CD1c-positive myeloid dendritic cell (primary cell): ENCODE measurements at regions not wholly inside any gene's neighbourhood (a gene's known extent, or its start where the extent isn't known, plus 50 kb on each side); places are given as distances from the start of the nearest gene placed in this dataset.
A peak's percentile ranks its signal among the peaks of the same experiment; 100 is the strongest.

Experiments used
- DNase-seq: peaks from one replicate; pipeline ENCODE4 v3.0.0-alpha.2; 2016; ENCODE audit errors: extremely low spot score

DNA sequence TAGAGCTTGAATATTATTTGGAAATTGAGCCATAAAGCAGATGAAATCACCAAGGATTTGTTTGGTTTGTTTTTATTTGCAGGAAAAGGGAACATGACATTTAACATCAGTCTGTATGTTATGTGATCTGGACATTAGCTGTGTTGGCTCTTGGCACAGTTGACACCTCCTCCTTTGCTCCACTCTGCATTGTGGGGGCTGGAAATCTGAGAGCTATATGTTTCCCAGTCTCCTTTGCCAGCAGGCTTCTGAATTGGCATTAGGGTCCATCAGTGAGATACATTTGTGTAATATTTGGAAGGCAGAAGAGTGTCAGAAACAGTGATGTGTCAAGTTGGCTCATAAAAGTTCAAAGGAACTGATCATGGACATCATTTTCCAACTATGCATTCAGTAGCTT, 322.1 kb upstream of the ATP2B1 start:
- DNase-seq, result no peak

DNA sequence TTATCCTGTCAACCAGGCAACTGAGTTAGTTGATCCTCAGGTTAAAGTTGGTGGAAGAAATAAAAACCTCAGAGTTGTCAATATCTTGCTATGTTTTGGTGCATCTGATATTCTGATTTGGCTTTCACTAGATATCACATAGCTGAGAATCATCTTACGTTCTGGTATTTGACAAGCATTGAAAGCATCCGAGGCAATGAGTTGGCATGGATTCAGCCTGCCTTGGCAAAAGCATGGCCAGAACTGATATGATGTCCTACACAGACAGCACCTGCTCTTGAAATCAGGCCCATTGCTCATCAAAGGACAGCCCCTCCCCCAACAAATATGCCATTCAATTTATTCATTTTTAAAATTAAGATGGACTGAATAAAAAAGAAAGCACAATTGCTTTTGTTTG, 320.7 kb upstream of the ATP2B1 start:
- no peak for DNase-seq

DNA sequence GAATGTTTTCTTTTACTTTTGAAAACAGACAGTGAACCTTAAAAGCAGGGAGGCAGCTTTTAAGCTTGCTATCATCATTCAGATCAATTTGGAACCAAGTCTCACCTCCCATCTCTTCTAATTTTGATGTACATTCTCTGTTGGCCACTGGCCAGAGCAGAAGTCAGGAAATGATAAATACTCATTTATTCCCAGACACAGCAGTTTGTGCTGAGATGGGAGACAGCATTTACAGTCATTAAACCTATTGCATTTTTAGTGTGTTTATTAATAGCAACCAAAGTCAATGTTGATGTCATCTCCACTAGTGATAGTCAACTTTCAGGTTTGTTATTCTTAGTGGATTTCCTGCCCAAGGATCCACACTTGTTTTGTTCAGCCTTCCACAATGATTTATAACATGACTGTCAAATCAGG, 320.0 kb upstream of the ATP2B1 start:
- DNase-seq, result no peak

GRCh38 chr12:90027889-90028634, 319.4 kb upstream of the ATP2B1 start:
- no peak for DNase-seq

GRCh38 chr12:90027041-90027440, 318.4 kb upstream of the ATP2B1 start:
- no peak for DNase-seq

- no peak for DNase-seq
These were observed 317.9 kb upstream of the ATP2B1 start for GRCh38 chr12:90026516-90026915.

DNA sequence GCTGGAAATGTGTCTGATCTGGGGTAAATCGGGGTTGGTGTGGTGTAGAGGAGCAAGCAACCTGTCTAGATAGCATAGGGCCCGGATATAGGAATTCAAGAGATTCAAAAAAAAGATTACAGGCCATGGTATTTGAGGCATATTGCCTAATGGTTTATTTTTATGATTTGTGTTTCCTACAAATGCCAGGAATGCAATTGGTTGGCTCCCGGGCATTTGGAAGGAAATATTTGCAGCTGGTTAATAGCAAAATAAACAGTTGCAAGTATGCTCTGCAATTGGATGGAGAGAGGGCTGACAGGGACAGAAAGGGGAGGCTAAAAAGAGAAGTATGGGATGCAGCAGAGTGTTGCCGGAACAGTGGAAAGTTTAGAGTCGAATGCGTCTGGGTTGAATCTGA, 315.6 kb upstream of the ATP2B1 start:
- no peak for DNase-seq

GRCh38 chr12:90023207-90023900, 314.7 kb upstream of the ATP2B1 start:
- no peak for DNase-seq

GRCh38 chr12:90021795-90022440, 313.3 kb upstream of the ATP2B1 start:
- DNase-seq, result no peak

DNA sequence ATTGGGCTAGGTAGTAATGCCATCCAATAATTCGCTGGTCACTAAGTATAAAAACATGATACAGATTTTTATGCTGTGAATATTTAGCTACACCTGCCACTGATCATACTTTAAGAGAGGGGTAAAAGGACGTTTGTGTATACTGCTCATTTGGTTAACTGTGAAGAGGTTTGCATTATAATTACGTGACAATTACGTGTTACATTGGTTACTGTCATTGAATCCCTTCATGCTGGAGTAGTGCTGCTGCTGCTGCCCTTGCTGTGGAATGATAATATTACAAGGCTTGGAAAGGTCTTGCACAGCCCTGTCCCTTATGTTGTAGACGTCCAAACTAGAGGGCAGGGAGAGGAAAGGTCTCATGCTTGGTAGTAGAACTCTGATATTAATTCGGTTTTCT, 312.2 kb upstream of the ATP2B1 start:
- no peak for DNase-seq

DNA sequence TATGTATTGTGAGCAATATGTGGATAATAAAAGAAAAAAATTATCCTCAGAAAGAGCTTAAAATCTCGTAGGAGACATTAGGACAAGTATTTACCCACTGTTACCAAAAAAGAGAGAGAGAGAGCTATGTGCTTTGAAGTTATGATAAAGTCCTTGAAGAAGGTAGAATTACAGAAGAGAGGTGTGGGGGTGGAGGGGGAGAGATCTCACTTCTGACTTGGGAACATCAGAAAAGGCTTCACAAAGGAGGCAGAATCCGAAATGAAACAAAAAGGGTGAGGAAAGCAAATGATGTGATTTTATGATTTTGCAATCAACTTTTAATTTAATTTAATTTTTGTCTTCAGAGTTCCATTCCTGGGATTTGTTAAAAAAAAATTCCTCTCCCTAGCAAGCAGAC, 311.8 kb upstream of the ATP2B1 start:
- no peak for DNase-seq

GRCh38 chr12:90020014-90020413, 311.4 kb upstream of the ATP2B1 start:
- DNase-seq, result no peak

DNA sequence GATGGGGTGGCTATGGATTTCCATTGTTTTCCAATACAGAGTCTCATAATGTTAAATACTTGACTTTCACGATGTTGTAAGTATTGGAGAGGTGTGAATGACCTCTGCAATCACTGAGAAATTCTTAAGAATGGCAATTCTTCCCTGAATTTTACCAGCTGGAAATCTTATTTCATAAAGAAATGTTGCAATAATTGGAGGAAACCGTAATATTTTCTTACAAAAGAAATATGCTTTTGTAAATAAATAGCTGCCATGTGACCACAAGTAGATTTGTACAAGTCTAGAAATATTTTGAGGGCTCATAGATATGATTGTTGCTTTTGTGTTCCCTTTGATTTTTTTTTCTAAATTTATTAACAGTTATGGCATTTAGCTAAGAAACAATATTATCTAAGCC, 308.7 kb upstream of the ATP2B1 start:
- DNase-seq, result no peak

DNA sequence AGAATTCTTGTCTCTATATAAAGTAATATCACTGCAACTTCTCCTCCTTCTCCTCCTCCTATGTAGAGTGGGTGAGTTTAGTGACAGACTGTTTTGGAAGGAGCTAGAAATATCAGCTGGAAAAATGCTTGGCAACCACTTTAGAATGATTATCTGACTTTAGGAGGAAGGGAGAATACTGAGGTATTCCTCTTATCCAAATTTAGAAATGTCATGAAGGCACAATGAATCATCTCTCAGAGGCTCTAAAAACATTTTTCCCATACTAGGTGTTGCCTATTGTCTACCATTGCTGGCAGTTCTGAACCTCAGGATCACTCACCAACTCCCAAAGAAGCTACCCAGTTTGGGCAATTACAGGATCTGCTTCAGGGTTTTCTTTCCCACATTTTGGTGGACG, 306.6 kb upstream of the ATP2B1 start:
- DNase-seq, result no peak

GRCh38 chr12:90013409-90013808, 304.8 kb upstream of the ATP2B1 start:
- no peak for DNase-seq

GRCh38 chr12:90010089-90010488, 301.5 kb upstream of the ATP2B1 start:
- DNase-seq, result no peak

- no peak for DNase-seq
These were observed 299.6 kb upstream of the ATP2B1 start for GRCh38 chr12:90008277-90008676.

DNA sequence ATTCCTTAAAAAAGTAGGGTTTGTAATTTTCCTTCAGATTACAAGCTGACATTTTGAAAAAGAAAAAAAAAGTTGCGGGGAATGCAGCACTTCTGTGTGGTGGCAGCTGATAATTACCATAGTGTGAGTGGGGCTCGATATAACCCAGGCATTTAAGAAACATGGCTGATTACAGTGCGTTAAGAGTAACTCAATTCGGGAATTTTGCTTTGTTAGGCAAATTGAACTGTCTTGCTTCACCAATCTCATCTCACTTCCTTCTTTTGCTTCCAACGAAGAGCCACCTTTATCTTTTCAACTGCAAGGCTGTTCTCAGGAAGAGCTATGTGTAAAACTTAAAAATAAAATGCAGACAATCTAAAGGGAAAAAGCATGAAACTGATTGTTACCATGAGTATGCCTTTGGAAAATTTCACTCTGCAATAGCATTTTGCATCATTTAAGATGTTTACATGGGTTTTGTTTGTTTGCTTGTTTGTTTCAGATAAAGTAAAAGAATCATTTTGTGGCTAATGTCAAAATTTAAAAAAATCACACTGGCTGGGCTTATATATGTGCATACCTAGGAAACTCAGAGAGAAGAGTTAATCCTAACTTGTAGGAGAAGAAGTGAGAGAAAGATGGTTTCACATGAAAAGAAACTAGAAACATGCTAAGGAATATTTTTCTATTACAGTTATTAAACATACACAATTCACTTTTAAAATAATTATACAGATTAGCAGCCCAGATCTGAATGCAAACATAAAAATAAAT, 295.9 kb upstream of the ATP2B1 start:
- peak; percentile 58 for DNase-seq

GRCh38 chr12:90003688-90004087, 295.1 kb upstream of the ATP2B1 start:
- no peak for DNase-seq

GRCh38 chr12:90000721-90001120, 292.1 kb upstream of the ATP2B1 start:
- DNase-seq, result no peak

DNA sequence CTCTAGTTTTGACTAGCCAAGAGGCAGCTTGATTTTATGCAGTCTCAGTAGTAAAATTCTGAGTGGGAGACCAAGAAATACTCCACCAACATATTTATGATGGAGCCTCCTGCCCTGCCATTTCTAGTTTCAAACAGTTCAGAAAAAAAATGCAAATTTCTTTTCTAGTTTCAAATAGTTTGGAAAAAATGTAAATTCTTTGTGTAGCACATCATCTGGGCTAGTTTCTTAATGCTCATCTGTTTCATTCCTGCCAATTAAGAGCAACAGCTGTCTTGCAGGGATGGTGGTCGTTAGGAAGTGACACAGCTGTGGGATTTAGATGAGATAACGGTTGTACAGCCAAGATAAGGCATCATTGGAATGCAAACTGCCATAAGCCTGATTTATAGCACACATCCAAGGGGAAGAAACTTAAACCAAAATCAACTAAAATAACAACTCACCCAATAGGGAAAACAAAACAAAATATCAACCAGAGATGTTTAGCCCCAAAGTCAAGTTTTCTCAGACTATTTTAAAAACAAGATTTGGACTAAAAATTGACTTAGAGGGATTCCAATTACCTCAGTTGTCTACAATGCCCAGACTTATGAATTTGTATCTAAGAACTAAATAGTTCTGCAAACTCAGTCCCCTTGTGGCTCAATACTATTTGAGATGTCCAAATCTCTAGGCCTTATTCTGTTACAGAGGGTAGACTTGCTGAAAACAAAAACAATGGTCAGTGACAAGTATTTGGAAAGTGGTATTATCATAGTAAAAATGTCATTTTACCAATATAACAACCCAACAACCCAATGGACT, 291.3 kb upstream of the ATP2B1 start:
- DNase-seq, result no peak
